WTC11 (cell line): ENCODE measurements at regions not wholly inside any gene's neighbourhood (a gene's known extent, or its start where the extent isn't known, plus 50 kb on each side); places are given as distances from the start of the nearest gene placed in this dataset.
"Not testable (repeated sequence)": the region's sequence is repeated elsewhere in the genome, so short reads cannot be mapped to it uniquely, and the experiment has no call there.

ENCODE experiments used
- ATAC-seq: fragments of 200-7000 bp; cut with Tn5 transposase; 2 replicates; pipeline ENCODE4 v1.10.0; 2021; ENCODE audit warnings: mild to moderate bottlenecking, moderate library complexity
- CTCF ChIA-PET: fragments of 300-600 bp; sonication (Branson Sonifier 250); formaldehyde crosslinking; loops from one replicate; lab custom pipeline; 2021; ENCODE audit warnings: antibody characterized with exemption; lab: Charles Lee
- POLR2A ChIA-PET: fragments of 350-600 bp; sonication (Branson Sonifier 250); formaldehyde crosslinking; loops from one replicate; lab custom pipeline; 2021; ENCODE audit warnings: antibody characterized with exemption; lab: Charles Lee
- DNase-seq: peaks from one replicate; pipeline ENCODE4 v3.0.0; 2021; ENCODE audit warnings: low spot score
- H3K27ac Mint-ChIP-seq: 2 replicates; pipeline ENCODE4 v1.8.0; 2021; ENCODE audit warnings: mixed read lengths
- H3K27me3 Mint-ChIP-seq: 2 replicates; pipeline ENCODE4 v1.8.0; 2021; ENCODE audit warnings: low read depth, mild to moderate bottlenecking, moderate library complexity, mixed read lengths
- H3K36me3 Mint-ChIP-seq: 2 replicates; pipeline ENCODE4 v1.8.0; 2021; ENCODE audit warnings: mixed read lengths
- H3K4me1 Mint-ChIP-seq: 2 replicates; pipeline ENCODE4 v1.8.0; 2022; ENCODE audit warnings: mixed read lengths
- H3K4me3 Mint-ChIP-seq: 2 replicates; pipeline ENCODE4 v1.8.0; 2021; ENCODE audit warnings: mild to moderate bottlenecking, moderate library complexity, mixed read lengths
- H3K9me3 Mint-ChIP-seq: 2 replicates; pipeline ENCODE4 v1.8.0; 2021; ENCODE audit warnings: mixed read lengths
- ATF6 ChIP-seq: sonication (generic); formaldehyde crosslinking; IDR thresholded peaks from 2 replicates; pipeline ENCODE4 v1.8.1; 2023; ENCODE audit warnings: mild to moderate bottlenecking, missing genetic modification reagents
- ERG ChIP-seq: fragments of 250-450 bp; sonication (Bioruptor Pico); IDR thresholded peaks from 2 replicates; pipeline ENCODE4 v1.8.0; 2021; ENCODE audit warnings: mild to moderate bottlenecking
- FOXK1 ChIP-seq: sonication (generic); formaldehyde crosslinking; IDR thresholded peaks from 2 replicates; pipeline ENCODE4 v1.8.0; 2022; ENCODE audit warnings: mild to moderate bottlenecking, moderate library complexity, missing genetic modification reagents
- HMGXB4 ChIP-seq: sonication (generic); formaldehyde crosslinking; IDR thresholded peaks from 2 replicates; pipeline ENCODE4 v1.8.1; 2023; ENCODE audit warnings: mild to moderate bottlenecking, moderate library complexity, missing genetic modification reagents
- JUN ChIP-seq: sonication (generic); formaldehyde crosslinking; IDR thresholded peaks from 2 replicates; pipeline ENCODE4 v1.8.0; 2023; ENCODE audit warnings: mild to moderate bottlenecking, missing genetic modification reagents
- MXD4 ChIP-seq: fragments of 250-450 bp; sonication (Bioruptor Pico); IDR thresholded peaks from 2 replicates; pipeline ENCODE4 v1.8.0; 2021; ENCODE audit warnings: mild to moderate bottlenecking, moderate library complexity, borderline replicate concordance
- NR2C2 ChIP-seq: sonication (generic); formaldehyde crosslinking; IDR thresholded peaks from 2 replicates; pipeline ENCODE4 v1.8.0; 2022; ENCODE audit warnings: mild to moderate bottlenecking, missing genetic modification reagents
- PRDM15 ChIP-seq: sonication (generic); formaldehyde crosslinking; IDR thresholded peaks from 2 replicates; pipeline ENCODE4 v1.8.0; 2022; ENCODE audit warnings: missing genetic modification reagents
- PREB ChIP-seq: sonication (generic); formaldehyde crosslinking; IDR thresholded peaks from 2 replicates; pipeline ENCODE4 v1.8.1; 2022; ENCODE audit warnings: mild to moderate bottlenecking, missing genetic modification reagents, moderate library complexity, borderline replicate concordance
- SOX15 ChIP-seq: fragments of 250-450 bp; sonication (Bioruptor Pico); IDR thresholded peaks from 2 replicates; pipeline ENCODE4 v1.9.0; 2021; ENCODE audit warnings: mild to moderate bottlenecking
- TEAD4 ChIP-seq: sonication (generic); formaldehyde crosslinking; IDR thresholded peaks from 2 replicates; pipeline ENCODE4 v1.8.0; 2022; ENCODE audit warnings: mild to moderate bottlenecking, missing genetic modification reagents
- TP53 ChIP-seq: sonication (generic); formaldehyde crosslinking; IDR thresholded peaks from 2 replicates; pipeline ENCODE4 v1.8.1; 2023; ENCODE audit warnings: mild to moderate bottlenecking, missing genetic modification reagents
- ZNF138 ChIP-seq: sonication (generic); formaldehyde crosslinking; conservative IDR thresholded peaks from 2 replicates; pipeline ENCODE4 v1.8.1; 2022; ENCODE audit warnings: mild to moderate bottlenecking, moderate library complexity, missing genetic modification reagents
- ZNF232 ChIP-seq: sonication (generic); formaldehyde crosslinking; IDR thresholded peaks from 2 replicates; pipeline ENCODE4 v1.8.0; 2022; ENCODE audit warnings: mild to moderate bottlenecking, missing genetic modification reagents
- TF ChIP-seq, protein P1 (sequence below): sonication (generic); formaldehyde crosslinking; IDR thresholded peaks from 2 replicates; pipeline ENCODE4 v1.8.1; 2022; ENCODE audit warnings: missing genetic modification reagents, borderline replicate concordance
- TF ChIP-seq, protein P2 (sequence below): sonication (generic); formaldehyde crosslinking; IDR thresholded peaks from 2 replicates; pipeline ENCODE4 v1.8.0; 2022; ENCODE audit warnings: mild to moderate bottlenecking, missing genetic modification reagents
- TF ChIP-seq, protein P3 (sequence below): sonication (generic); formaldehyde crosslinking; IDR thresholded peaks from 2 replicates; pipeline ENCODE4 v1.8.0; 2022; ENCODE audit warnings: mild to moderate bottlenecking, missing genetic modification reagents

- not testable (repeated sequence) for H3K4me3 Mint-ChIP-seq
Observed at GRCh38 chrX:124181515-124181914, 150.9 kb upstream of the TEX13D start.

GRCh38 chrX:124190440-124190839 lies 142.0 kb upstream of the TEX13D start:
- no peak overlapping the region for H3K4me3 Mint-ChIP-seq
- no peak for TF ChIP-seq TP53
- TF ChIP-seq, protein P1, sequence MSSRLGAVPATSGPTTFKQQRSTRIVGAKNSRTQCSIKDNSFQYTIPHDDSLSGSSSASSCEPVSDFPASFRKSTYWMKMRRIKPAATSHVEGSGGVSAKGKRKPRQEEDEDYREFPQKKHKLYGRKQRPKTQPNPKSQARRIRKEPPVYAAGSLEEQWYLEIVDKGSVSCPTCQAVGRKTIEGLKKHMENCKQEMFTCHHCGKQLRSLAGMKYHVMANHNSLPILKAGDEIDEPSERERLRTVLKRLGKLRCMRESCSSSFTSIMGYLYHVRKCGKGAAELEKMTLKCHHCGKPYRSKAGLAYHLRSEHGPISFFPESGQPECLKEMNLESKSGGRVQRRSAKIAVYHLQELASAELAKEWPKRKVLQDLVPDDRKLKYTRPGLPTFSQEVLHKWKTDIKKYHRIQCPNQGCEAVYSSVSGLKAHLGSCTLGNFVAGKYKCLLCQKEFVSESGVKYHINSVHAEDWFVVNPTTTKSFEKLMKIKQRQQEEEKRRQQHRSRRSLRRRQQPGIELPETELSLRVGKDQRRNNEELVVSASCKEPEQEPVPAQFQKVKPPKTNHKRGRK (CRISPR knock-in tag), result no peak
- TF ChIP-seq ERG (CRISPR knock-in tag), result no peak
- TF ChIP-seq SOX15 (CRISPR knock-in tag), result no peak
- no peak for TF ChIP-seq ZNF138 (CRISPR knock-in tag)
- TF ChIP-seq, protein P2, sequence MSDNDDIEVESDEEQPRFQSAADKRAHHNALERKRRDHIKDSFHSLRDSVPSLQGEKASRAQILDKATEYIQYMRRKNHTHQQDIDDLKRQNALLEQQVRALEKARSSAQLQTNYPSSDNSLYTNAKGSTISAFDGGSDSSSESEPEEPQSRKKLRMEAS (CRISPR knock-in tag), result no peak
- no peak for TF ChIP-seq PREB (CRISPR knock-in tag)
- no peak for TF ChIP-seq ATF6 (CRISPR knock-in tag)
- TF ChIP-seq, protein P3, sequence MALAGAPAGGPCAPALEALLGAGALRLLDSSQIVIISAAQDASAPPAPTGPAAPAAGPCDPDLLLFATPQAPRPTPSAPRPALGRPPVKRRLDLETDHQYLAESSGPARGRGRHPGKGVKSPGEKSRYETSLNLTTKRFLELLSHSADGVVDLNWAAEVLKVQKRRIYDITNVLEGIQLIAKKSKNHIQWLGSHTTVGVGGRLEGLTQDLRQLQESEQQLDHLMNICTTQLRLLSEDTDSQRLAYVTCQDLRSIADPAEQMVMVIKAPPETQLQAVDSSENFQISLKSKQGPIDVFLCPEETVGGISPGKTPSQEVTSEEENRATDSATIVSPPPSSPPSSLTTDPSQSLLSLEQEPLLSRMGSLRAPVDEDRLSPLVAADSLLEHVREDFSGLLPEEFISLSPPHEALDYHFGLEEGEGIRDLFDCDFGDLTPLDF (CRISPR knock-in tag), result no peak
- TF ChIP-seq TEAD4 (CRISPR knock-in tag), result no peak
- TF ChIP-seq JUN (CRISPR knock-in tag), result no peak
- no peak for TF ChIP-seq ZNF232 (CRISPR knock-in tag)
- no peak for TF ChIP-seq PRDM15 (CRISPR knock-in tag)
- no peak for TF ChIP-seq MXD4
- no peak for TF ChIP-seq FOXK1 (CRISPR knock-in tag)
- no peak for TF ChIP-seq HMGXB4 (CRISPR knock-in tag)
- TF ChIP-seq NR2C2 (CRISPR knock-in tag), result no peak
- no peak for ATAC-seq

More at GRCh38 chrX:124181515-124181914, 150.9 kb upstream of the TEX13D start:
- POLR2A ChIA-PET, H3K36me3 Mint-ChIP-seq, H3K9me3 Mint-ChIP-seq, H3K27ac Mint-ChIP-seq, H3K27me3 Mint-ChIP-seq, CTCF ChIA-PET, DNase-seq, H3K4me1 Mint-ChIP-seq, ATAC-seq: not testable (repeated sequence)

More at GRCh38 chrX:124190440-124190839, 142.0 kb upstream of the TEX13D start:
- Mint-ChIP-seq H3K4me1 (0 out of 2 replicates have a peak, but pooled peaks cover 3% of the 10 kb centered on the region), H3K36me3 (no peaks in the 10 kb centered on the region), H3K27ac (no peak overlapping the region), H3K27me3 (no peaks in the 10 kb centered on the region), H3K9me3 (no peaks in the 10 kb centered on the region)
- POLR2A ChIA-PET, result no interaction called here
- DNase-seq, result no peak
- CTCF ChIA-PET, result no interaction called here
